ENCODE measurements at regions not wholly inside any gene's neighbourhood (a gene's known extent, or its start where the extent isn't known, plus 50 kb on each side); places are given as distances from the start of the nearest gene placed in this dataset.

DNA sequence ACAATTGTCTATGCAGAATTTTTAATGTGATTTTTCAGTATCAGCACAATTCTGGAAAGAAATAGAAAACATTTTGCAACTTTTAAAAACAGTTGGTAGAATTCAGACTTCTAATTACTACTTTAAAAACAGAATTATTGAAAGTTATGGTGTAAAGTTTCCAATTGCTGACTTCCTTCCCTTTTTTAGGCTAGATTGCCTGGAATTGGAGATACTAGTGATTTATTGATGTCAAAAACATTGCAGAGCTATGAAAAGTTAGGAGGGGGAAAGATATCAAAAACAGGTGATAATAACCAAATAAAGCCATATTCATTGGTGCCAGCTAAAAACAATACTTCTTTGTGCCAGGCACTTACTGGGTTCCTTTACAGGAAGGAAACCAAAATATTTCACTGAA is 485.5 kb downstream of the TMEM135 start:
- TF ChIP-seq, protein P1, sequence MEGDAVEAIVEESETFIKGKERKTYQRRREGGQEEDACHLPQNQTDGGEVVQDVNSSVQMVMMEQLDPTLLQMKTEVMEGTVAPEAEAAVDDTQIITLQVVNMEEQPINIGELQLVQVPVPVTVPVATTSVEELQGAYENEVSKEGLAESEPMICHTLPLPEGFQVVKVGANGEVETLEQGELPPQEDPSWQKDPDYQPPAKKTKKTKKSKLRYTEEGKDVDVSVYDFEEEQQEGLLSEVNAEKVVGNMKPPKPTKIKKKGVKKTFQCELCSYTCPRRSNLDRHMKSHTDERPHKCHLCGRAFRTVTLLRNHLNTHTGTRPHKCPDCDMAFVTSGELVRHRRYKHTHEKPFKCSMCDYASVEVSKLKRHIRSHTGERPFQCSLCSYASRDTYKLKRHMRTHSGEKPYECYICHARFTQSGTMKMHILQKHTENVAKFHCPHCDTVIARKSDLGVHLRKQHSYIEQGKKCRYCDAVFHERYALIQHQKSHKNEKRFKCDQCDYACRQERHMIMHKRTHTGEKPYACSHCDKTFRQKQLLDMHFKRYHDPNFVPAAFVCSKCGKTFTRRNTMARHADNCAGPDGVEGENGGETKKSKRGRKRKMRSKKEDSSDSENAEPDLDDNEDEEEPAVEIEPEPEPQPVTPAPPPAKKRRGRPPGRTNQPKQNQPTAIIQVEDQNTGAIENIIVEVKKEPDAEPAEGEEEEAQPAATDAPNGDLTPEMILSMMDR (IDR thresholded peaks at IDR 0.05), result no peak
- TF ChIP-seq POLR2A (IDR thresholded peaks at IDR 0.05), result no peak
